ENCODE measurements at regions not wholly inside any gene's neighbourhood (a gene's known extent, or its start where the extent isn't known, plus 50 kb on each side); places are given as distances from the start of the nearest gene placed in this dataset.

GRCh38 chr10:37643187-37643586, 214.2 kb downstream of the ZNF248 start:
- H3K4me1 ChIP-seq (ENCODE audit: insufficient read depth, low read length, poor library complexity, severe bottlenecking), result no peaks in the 10 kb centered on the region
- H3K9me2 ChIP-seq (replicated peaks; ENCODE audit: low read depth, low read length), result no peaks in the 10 kb centered on the region
- no peaks in the 10 kb centered on the region for H3F3A ChIP-seq (ENCODE audit: low read depth)
- H4K20me1 ChIP-seq (ENCODE audit: insufficient read depth, low read length, poor library complexity, severe bottlenecking), result no peaks in the 10 kb centered on the region
- H3K79me2 ChIP-seq (ENCODE audit: insufficient read depth, low read length), result no peaks in the 10 kb centered on the region
- H3K4me3 ChIP-seq (ENCODE audit: low read length, poor library complexity, severe bottlenecking), result no peak overlapping the region
- no peak overlapping the region for H3K9ac ChIP-seq (ENCODE audit: low read depth, low read length, poor library complexity, severe bottlenecking)
- no peaks in the 10 kb centered on the region for H3K36me3 ChIP-seq (ENCODE audit: insufficient read depth, low read length)
- H3K4me2 ChIP-seq (ENCODE audit: low read depth, low read length, poor library complexity, severe bottlenecking), result no peak overlapping the region
- no peaks in the 10 kb centered on the region; the same call in 1 of the 2 replicates for H3K9me3 ChIP-seq (ENCODE audit: insufficient read depth, low read depth, low read length)
- no peak overlapping the region for H2AFZ ChIP-seq (ENCODE audit: low read length)
- no peak for TF ChIP-seq EZH2phosphoT487 (IDR thresholded peaks at IDR 0.05; ENCODE audit: borderline replicate concordance)
- TF ChIP-seq, protein P1, sequence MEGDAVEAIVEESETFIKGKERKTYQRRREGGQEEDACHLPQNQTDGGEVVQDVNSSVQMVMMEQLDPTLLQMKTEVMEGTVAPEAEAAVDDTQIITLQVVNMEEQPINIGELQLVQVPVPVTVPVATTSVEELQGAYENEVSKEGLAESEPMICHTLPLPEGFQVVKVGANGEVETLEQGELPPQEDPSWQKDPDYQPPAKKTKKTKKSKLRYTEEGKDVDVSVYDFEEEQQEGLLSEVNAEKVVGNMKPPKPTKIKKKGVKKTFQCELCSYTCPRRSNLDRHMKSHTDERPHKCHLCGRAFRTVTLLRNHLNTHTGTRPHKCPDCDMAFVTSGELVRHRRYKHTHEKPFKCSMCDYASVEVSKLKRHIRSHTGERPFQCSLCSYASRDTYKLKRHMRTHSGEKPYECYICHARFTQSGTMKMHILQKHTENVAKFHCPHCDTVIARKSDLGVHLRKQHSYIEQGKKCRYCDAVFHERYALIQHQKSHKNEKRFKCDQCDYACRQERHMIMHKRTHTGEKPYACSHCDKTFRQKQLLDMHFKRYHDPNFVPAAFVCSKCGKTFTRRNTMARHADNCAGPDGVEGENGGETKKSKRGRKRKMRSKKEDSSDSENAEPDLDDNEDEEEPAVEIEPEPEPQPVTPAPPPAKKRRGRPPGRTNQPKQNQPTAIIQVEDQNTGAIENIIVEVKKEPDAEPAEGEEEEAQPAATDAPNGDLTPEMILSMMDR (conservative IDR thresholded peaks at IDR 0.05; ENCODE audit: low read length), result no peak
- H3K27me3 ChIP-seq (ENCODE audit: insufficient read depth, low read length, poor library complexity, severe bottlenecking), result no peaks in the 10 kb centered on the region

DNA sequence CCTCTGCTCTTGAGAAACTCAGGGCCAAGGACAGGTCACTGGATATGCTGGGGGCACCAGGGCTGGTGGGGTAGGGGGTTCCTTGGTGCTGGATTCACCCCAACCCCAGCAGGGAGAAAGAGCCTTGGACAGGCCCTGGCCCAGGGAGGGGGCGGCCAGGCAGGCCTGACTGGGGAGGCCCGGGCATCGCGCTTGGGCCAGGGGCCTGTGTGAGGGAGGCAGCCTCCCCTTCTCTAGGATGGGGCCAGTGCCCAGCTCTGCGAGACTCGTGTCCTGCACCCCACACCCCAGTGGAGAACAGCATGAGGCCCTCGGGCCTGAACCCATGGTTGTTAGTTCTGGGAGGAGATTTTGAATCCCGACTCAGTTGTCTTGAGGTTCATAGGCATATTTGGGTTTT, 217.1 kb downstream of the ZNF248 start:
- Histone ChIP-seq H3K9me2 (replicated peaks; ENCODE audit: low read depth, low read length) (no peaks in the 10 kb centered on the region), H3K36me3 (ENCODE audit: insufficient read depth, low read length) (no peaks in the 10 kb centered on the region), H3K79me2 (ENCODE audit: insufficient read depth, low read length) (no peaks in the 10 kb centered on the region), H3K27me3 (ENCODE audit: insufficient read depth, low read length, poor library complexity, severe bottlenecking) (no peaks in the 10 kb centered on the region), H3K9me3 (ENCODE audit: insufficient read depth, low read depth, low read length) (no peaks in the 10 kb centered on the region; the same call in 1 of the 2 replicates), H3K9ac (ENCODE audit: low read depth, low read length, poor library complexity, severe bottlenecking) (no peak overlapping the region), H4K20me1 (ENCODE audit: insufficient read depth, low read length, poor library complexity, severe bottlenecking) (no peaks in the 10 kb centered on the region), H3K4me2 (ENCODE audit: low read depth, low read length, poor library complexity, severe bottlenecking) (no peak overlapping the region), H3K4me1 (ENCODE audit: insufficient read depth, low read length, poor library complexity, severe bottlenecking) (no peaks in the 10 kb centered on the region), H3F3A (ENCODE audit: low read depth) (no peaks in the 10 kb centered on the region), H2AFZ (ENCODE audit: low read length) (no peak overlapping the region), H3K4me3 (ENCODE audit: low read length, poor library complexity, severe bottlenecking) (no peak overlapping the region)
- TF ChIP-seq, protein P1 (conservative IDR thresholded peaks at IDR 0.05; ENCODE audit: low read length), result no peak
- no peak for TF ChIP-seq EZH2phosphoT487 (IDR thresholded peaks at IDR 0.05; ENCODE audit: borderline replicate concordance)

- Histone ChIP-seq H3K36me3 (ENCODE audit: insufficient read depth, low read length) (no peaks in the 10 kb centered on the region), H3F3A (ENCODE audit: low read depth) (no peaks in the 10 kb centered on the region), H3K9me3 (ENCODE audit: insufficient read depth, low read depth, low read length) (no peaks in the 10 kb centered on the region; the same call in 1 of the 2 replicates), H3K4me3 (ENCODE audit: low read length, poor library complexity, severe bottlenecking) (no peak overlapping the region), H3K9me2 (replicated peaks; ENCODE audit: low read depth, low read length) (no peaks in the 10 kb centered on the region), H3K79me2 (ENCODE audit: insufficient read depth, low read length) (no peaks in the 10 kb centered on the region), H3K27me3 (ENCODE audit: insufficient read depth, low read length, poor library complexity, severe bottlenecking) (no peaks in the 10 kb centered on the region), H4K20me1 (ENCODE audit: insufficient read depth, low read length, poor library complexity, severe bottlenecking) (no peaks in the 10 kb centered on the region), H3K4me1 (ENCODE audit: insufficient read depth, low read length, poor library complexity, severe bottlenecking) (no peaks in the 10 kb centered on the region), H3K9ac (ENCODE audit: low read depth, low read length, poor library complexity, severe bottlenecking) (no peak overlapping the region), H2AFZ (ENCODE audit: low read length) (no peak overlapping the region), H3K4me2 (ENCODE audit: low read depth, low read length, poor library complexity, severe bottlenecking) (no peak overlapping the region)
- no peak for TF ChIP-seq EZH2phosphoT487 (IDR thresholded peaks at IDR 0.05; ENCODE audit: borderline replicate concordance)
- TF ChIP-seq, protein P1 (conservative IDR thresholded peaks at IDR 0.05; ENCODE audit: low read length), result no peak
Measured at GRCh38 chr10:37639200-37639599, 218.2 kb downstream of the ZNF248 start.

Measured in Loucy (cell line).